ENCODE measurements at regions not wholly inside any gene's neighbourhood (a gene's known extent, or its start where the extent isn't known, plus 50 kb on each side); places are given as distances from the start of the nearest gene placed in this dataset.

- WGBS (ENCODE audit: low lambda C conversion rate): 0% methylated on average over 2 of the region's 2 CpGs
- Histone ChIP-seq H3K4me2 (ENCODE audit: low read depth, low read length) (no peak overlapping the region), H3K4me3 (replicated peaks in 1 of 3; ENCODE audit: insufficient read depth in 1 of 3, low read depth in 2 of 3, low read length in 3 of 3) (no peak overlapping the region), H4K20me1 (ENCODE audit: insufficient read depth, low read length) (no peaks in the 10 kb centered on the region), H3K27ac (ENCODE audit: extremely low read length, insufficient read depth, low read length) (no peak overlapping the region), H3K4me1 (ENCODE audit: insufficient read depth, low read length) (no peaks in the 10 kb centered on the region), H3K9ac (ENCODE audit: insufficient read depth, low read depth, low read length) (no peak overlapping the region), H3K27me3 (ENCODE audit: control insufficient read depth in 1 of 2, insufficient read depth in 2 of 2, low read length in 2 of 2) (no peaks in the 10 kb centered on the region), H3K9me3 (ENCODE audit: low read length) (no peaks in the 10 kb centered on the region), H3K36me3 (replicated peaks in 1 of 2; ENCODE audit: control insufficient read depth in 1 of 2, insufficient read depth in 2 of 2, low read length in 2 of 2) (no peaks in the 10 kb centered on the region), H3K79me2 (ENCODE audit: insufficient read depth, low read length) (no peaks in the 10 kb centered on the region), H2AFZ (ENCODE audit: low read length) (no peak overlapping the region)
- BruUV-seq (replicated peaks): no TSS peak
- POLR2A ChIA-PET: no interaction called here
- DNase-seq (ENCODE audit: low spot score): no peak
- no peak for ATAC-seq
- intact Hi-C loops (cut with micrococcal nuclease; ENCODE audit: unreplicated experiment): no loop called here
- CTCF ChIA-PET (ENCODE audit: low intra/inter-chr PET ratio, low total read pairs): no interaction called here
- no peak for FAIRE-seq
- in situ Hi-C loops (cut with HindIII; ENCODE audit: extremely low pct_ligation_motif_present, low pct_unique_long_range_greater_than_20kb): no loop called here
- TF ChIP-seq HMGXB4 (CRISPR knock-in tag; IDR thresholded peaks at IDR 0.05; ENCODE audit: borderline replicate concordance in 1 of 2, low read depth in 1 of 2) (no peak), ZNF75D (CRISPR knock-in tag; IDR thresholded peaks at IDR 0.05; ENCODE audit: borderline replicate concordance) (no peak), ZNF792 (CRISPR knock-in tag; IDR thresholded peaks at IDR 0.05) (no peak), ARHGAP35 (CRISPR knock-in tag; IDR thresholded peaks at IDR 0.05; ENCODE audit: borderline replicate concordance) (no peak), ZSCAN29 (CRISPR knock-in tag; conservative IDR thresholded peaks at IDR 0.05) (no peak), KDM1A (CRISPR knock-in tag; IDR thresholded peaks at IDR 0.05) (no peak), ZNF570 (CRISPR knock-in tag; IDR thresholded peaks at IDR 0.05; ENCODE audit: borderline replicate concordance) (no peak), ZBTB3 (CRISPR knock-in tag; IDR thresholded peaks at IDR 0.05; ENCODE audit: borderline replicate concordance, low read depth) (no peak), ZFP36L2 (CRISPR knock-in tag; IDR thresholded peaks at IDR 0.05) (no peak), EED (CRISPR knock-in tag; IDR thresholded peaks at IDR 0.05) (no peak), HOXA5 (CRISPR knock-in tag; IDR thresholded peaks at IDR 0.05) (no peak), ARID4A (CRISPR knock-in tag; IDR thresholded peaks at IDR 0.05; ENCODE audit: borderline replicate concordance) (no peak), HNRNPL (IDR thresholded peaks at IDR 0.05; ENCODE audit: low read depth, low read length) (no peak), ZNF704 (CRISPR knock-in tag; IDR thresholded peaks at IDR 0.05; ENCODE audit: borderline replicate concordance) (no peak)
- TF ChIP-seq, protein P1, sequence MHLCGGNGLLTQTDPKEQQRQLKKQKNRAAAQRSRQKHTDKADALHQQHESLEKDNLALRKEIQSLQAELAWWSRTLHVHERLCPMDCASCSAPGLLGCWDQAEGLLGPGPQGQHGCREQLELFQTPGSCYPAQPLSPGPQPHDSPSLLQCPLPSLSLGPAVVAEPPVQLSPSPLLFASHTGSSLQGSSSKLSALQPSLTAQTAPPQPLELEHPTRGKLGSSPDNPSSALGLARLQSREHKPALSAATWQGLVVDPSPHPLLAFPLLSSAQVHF (CRISPR knock-in tag; IDR thresholded peaks at IDR 0.05): no peak
Measured at GRCh38 chr10:31126593-31126992, 94.9 kb upstream of the ZNF438 start.
